ENCODE measurements at regions not wholly inside any gene's neighbourhood (a gene's known extent, or its start where the extent isn't known, plus 50 kb on each side); places are given as distances from the start of the nearest gene placed in this dataset.

DNA sequence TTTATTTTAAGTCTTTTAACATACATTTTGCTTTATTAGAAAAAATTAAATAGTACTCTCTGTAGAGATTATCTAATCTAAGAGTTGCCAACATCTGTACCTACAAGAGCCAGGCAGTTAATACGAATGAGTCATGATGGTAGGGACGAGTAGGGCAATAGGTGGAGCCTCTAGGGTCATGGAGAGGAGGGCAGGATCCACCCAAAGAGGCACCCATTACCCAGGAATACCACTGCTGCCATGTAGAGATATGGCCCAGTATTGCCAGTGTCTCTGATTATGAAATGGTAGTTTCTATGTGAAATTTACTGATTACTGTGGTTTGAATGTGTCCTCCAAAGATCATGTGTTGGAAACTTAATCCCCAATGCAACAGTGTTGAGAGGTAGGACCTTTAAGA lies 170.4 kb downstream of the PIK3R1 start (continued):
- no peak for TF ChIP-seq ZNF274 (IDR thresholded peaks at IDR 0.05; ENCODE audit: low read depth, low read length)
- TF ChIP-seq POLR2A (IDR thresholded peaks at IDR 0.05; ENCODE audit: borderline replicate concordance, extremely low read depth, insufficient read depth, insufficient read length), result no peak
- TF ChIP-seq CEBPB (IDR thresholded peaks at IDR 0.05; ENCODE audit: low read depth), result no peak

DNA sequence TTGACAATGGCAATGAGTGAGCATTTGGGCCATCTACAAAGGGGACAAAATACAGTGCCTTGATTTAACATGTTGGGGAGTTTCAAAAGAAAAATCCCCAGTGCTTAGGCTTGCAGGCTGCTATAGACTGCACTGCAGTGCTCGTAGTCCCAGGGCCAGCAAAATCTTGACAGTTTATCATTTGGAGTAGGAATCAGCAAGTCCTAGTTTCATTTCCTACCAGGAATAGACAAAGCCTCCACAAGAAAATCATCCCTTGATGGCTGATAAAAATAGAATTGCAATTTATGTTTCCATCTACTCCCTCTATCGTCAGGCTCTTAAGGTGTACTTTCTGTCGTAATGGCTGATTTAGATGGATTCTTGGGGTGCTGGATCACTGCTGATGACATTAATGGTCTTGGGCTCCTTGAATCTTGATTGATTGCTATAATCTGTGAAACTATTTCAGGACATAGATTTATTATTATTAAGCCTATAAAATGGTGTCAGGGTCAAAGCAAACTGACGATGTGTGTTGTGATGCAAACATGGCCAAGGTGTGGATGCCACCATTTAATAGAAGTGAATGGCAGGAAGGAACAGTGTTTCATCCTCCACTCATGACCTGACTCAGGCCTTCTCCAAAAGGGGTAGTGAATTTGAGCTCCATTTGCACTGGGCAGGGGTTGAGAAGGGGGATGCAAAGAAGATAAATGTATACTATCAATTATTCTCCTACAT lies 171.7 kb downstream of the PIK3R1 start:
- RAD21 ChIA-PET (ENCODE audit: low non-redundant PET in 1 of 2, low total read pairs in 2 of 2, uncharacterized antibody in 2 of 2, unreplicated experiment in 2 of 2), result no interaction called here
- Histone ChIP-seq H3K4me1 (ENCODE audit: control insufficient read depth in 1 of 2, insufficient read depth in 2 of 2, low read length in 2 of 2) (no peaks in the 10 kb centered on the region), H3K36me3 (ENCODE audit: control insufficient read depth in 1 of 2, insufficient read depth in 2 of 2, low read length in 2 of 2) (no peaks in the 10 kb centered on the region), H3K9me2 (ENCODE audit: insufficient read depth) (no peaks in the 10 kb centered on the region), H3K9me3 (ENCODE audit: control insufficient read depth in 1 of 2, insufficient read depth in 1 of 2, low read depth in 1 of 2, low read length in 2 of 2) (no peaks in the 10 kb centered on the region), H3K27ac (ENCODE audit: low read depth, low read length) (no peak overlapping the region), H4K20me1 (ENCODE audit: insufficient read depth) (no peaks in the 10 kb centered on the region), H3K27me3 (ENCODE audit: insufficient read depth, low read length) (no peaks in the 10 kb centered on the region), H3K4me2 (ENCODE audit: low read length) (no peak overlapping the region), H2AFZ (ENCODE audit: low read depth, low read length, poor library complexity, severe bottlenecking) (no peak overlapping the region), H3K79me2 (ENCODE audit: insufficient read depth, low read length) (no peaks in the 10 kb centered on the region), H3K4me3 (replicated peaks in 1 of 2; ENCODE audit: low read depth in 1 of 2, low read length in 2 of 2) (no peak overlapping the region), H3K9ac (ENCODE audit: low read length) (no peak overlapping the region)
- intact Hi-C loops (cut with micrococcal nuclease), result no loop called here
- CTCF ChIA-PET, result no interaction called here
- POLR2A ChIA-PET, result no interaction called here
- ATAC-seq, result no peak
- BruUV-seq (replicated peaks), result no TSS peak
- TF ChIP-seq EGR1 (IDR thresholded peaks at IDR 0.05; ENCODE audit: low read depth) (no peak), SIN3A (IDR thresholded peaks at IDR 0.05; ENCODE audit: low read depth) (no peak), EZH2 (IDR thresholded peaks at IDR 0.05) (no peak), YY1 (IDR thresholded peaks at IDR 0.05; ENCODE audit: extremely low read depth, insufficient replicate concordance, low read depth, low read length) (no peak), ZNF274 (IDR thresholded peaks at IDR 0.05; ENCODE audit: low read depth, low read length) (no peak), POLR2A (IDR thresholded peaks at IDR 0.05; ENCODE audit: borderline replicate concordance, extremely low read depth, insufficient read depth, insufficient read length) (no peak), POLR2AphosphoS5 (IDR thresholded peaks at IDR 0.05; ENCODE audit: low read depth, low read length) (no peak), CBX3 (IDR thresholded peaks at IDR 0.05; ENCODE audit: low read depth) (no peak), TCF7L2 (IDR thresholded peaks at IDR 0.05; ENCODE audit: borderline replicate concordance, extremely low read depth, insufficient read depth, insufficient read length) (no peak), FOSL1 (IDR thresholded peaks at IDR 0.05; ENCODE audit: low read depth) (no peak), EZH2phosphoT487 (IDR thresholded peaks at IDR 0.05; ENCODE audit: borderline replicate concordance) (no peak), SRF (IDR thresholded peaks at IDR 0.05; ENCODE audit: low read depth) (no peak), SP1 (IDR thresholded peaks at IDR 0.05; ENCODE audit: low read depth) (no peak), ELF1 (IDR thresholded peaks at IDR 0.05; ENCODE audit: borderline replicate concordance, low read depth) (no peak)
- TF ChIP-seq, protein P1, sequence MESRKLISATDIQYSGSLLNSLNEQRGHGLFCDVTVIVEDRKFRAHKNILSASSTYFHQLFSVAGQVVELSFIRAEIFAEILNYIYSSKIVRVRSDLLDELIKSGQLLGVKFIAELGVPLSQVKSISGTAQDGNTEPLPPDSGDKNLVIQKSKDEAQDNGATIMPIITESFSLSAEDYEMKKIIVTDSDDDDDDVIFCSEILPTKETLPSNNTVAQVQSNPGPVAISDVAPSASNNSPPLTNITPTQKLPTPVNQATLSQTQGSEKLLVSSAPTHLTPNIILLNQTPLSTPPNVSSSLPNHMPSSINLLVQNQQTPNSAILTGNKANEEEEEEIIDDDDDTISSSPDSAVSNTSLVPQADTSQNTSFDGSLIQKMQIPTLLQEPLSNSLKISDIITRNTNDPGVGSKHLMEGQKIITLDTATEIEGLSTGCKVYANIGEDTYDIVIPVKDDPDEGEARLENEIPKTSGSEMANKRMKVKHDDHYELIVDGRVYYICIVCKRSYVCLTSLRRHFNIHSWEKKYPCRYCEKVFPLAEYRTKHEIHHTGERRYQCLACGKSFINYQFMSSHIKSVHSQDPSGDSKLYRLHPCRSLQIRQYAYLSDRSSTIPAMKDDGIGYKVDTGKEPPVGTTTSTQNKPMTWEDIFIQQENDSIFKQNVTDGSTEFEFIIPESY (IDR thresholded peaks at IDR 0.05; ENCODE audit: extremely low read depth, insufficient replicate concordance, low read length), result no peak
- TF ChIP-seq, protein P2, sequence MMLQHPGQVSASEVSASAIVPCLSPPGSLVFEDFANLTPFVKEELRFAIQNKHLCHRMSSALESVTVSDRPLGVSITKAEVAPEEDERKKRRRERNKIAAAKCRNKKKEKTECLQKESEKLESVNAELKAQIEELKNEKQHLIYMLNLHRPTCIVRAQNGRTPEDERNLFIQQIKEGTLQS (IDR thresholded peaks at IDR 0.05), result no peak
- TF ChIP-seq, protein P3, sequence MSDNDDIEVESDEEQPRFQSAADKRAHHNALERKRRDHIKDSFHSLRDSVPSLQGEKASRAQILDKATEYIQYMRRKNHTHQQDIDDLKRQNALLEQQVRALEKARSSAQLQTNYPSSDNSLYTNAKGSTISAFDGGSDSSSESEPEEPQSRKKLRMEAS (IDR thresholded peaks at IDR 0.05), result no peak
- DNase-seq (ENCODE audit: low read depth, low spot score), result no peak

Data from HCT116 (cell line).